ENCODE measurements at regions not wholly inside any gene's neighbourhood (a gene's known extent, or its start where the extent isn't known, plus 50 kb on each side); places are given as distances from the start of the nearest gene placed in this dataset.

- Histone ChIP-seq H3K4me1 (ENCODE audit: control insufficient read depth, insufficient read depth, low read length) (no peaks in the 10 kb centered on the region), H3K9me3 (ENCODE audit: control insufficient read depth in 2 of 2, low read length in 2 of 2) (no peaks in the 10 kb centered on the region), H3K4me3 (ENCODE audit: low read length in 2 of 2) (no peak overlapping the region), H3K27me3 (ENCODE audit: control insufficient read depth in 1 of 2, insufficient read depth in 2 of 2, low read length in 2 of 2) (no peaks in the 10 kb centered on the region), H3K27ac (ENCODE audit: low read length) (no peak overlapping the region), H3K36me3 (ENCODE audit: control insufficient read depth in 2 of 2, insufficient read depth in 2 of 2, low read length in 2 of 2) (no peaks in the 10 kb centered on the region), H3K9ac (ENCODE audit: low read length in 2 of 2) (no peak overlapping the region)
These were observed 113.5 kb upstream of the BEND4 start for GRCh38 chr4:42265782-42266602.

GRCh38 chr4:42267724-42268123 is 115.3 kb upstream of the BEND4 start:
- Histone ChIP-seq H3K36me3 (ENCODE audit: control insufficient read depth in 2 of 2, insufficient read depth in 2 of 2, low read length in 2 of 2) (no peaks in the 10 kb centered on the region), H3K4me3 (ENCODE audit: low read length in 2 of 2) (no peak overlapping the region), H3K4me1 (ENCODE audit: control insufficient read depth, insufficient read depth, low read length) (no peaks in the 10 kb centered on the region), H3K9me3 (ENCODE audit: control insufficient read depth in 2 of 2, low read length in 2 of 2) (no peaks in the 10 kb centered on the region), H3K27me3 (ENCODE audit: control insufficient read depth in 1 of 2, insufficient read depth in 2 of 2, low read length in 2 of 2) (no peaks in the 10 kb centered on the region), H3K27ac (ENCODE audit: low read length) (no peak overlapping the region), H3K9ac (ENCODE audit: low read length in 2 of 2) (no peak overlapping the region)

GRCh38 chr4:42268824-42269223 is 116.4 kb upstream of the BEND4 start:
- no peak overlapping the region for H3K9ac ChIP-seq (ENCODE audit: low read length in 2 of 2)
- H3K4me1 ChIP-seq (ENCODE audit: control insufficient read depth, insufficient read depth, low read length) = no peaks in the 10 kb centered on the region
- H3K4me3 ChIP-seq (ENCODE audit: low read length in 2 of 2) = no peak overlapping the region
- H3K27me3 ChIP-seq (ENCODE audit: control insufficient read depth in 1 of 2, insufficient read depth in 2 of 2, low read length in 2 of 2) = no peaks in the 10 kb centered on the region
- H3K27ac ChIP-seq (ENCODE audit: low read length) = no peak overlapping the region
- no peaks in the 10 kb centered on the region for H3K9me3 ChIP-seq (ENCODE audit: control insufficient read depth in 2 of 2, low read length in 2 of 2)
- H3K36me3 ChIP-seq (ENCODE audit: control insufficient read depth in 2 of 2, insufficient read depth in 2 of 2, low read length in 2 of 2) = no peaks in the 10 kb centered on the region

GRCh38 chr4:42271096-42271495 is 118.6 kb upstream of the BEND4 start:
- Histone ChIP-seq H3K36me3 (ENCODE audit: control insufficient read depth in 2 of 2, insufficient read depth in 2 of 2, low read length in 2 of 2) (no peaks in the 10 kb centered on the region), H3K4me3 (ENCODE audit: low read length in 2 of 2) (no peak overlapping the region), H3K9ac (ENCODE audit: low read length in 2 of 2) (no peak overlapping the region), H3K27ac (ENCODE audit: low read length) (no peak overlapping the region), H3K4me1 (ENCODE audit: control insufficient read depth, insufficient read depth, low read length) (no peaks in the 10 kb centered on the region), H3K9me3 (ENCODE audit: control insufficient read depth in 2 of 2, low read length in 2 of 2) (no peaks in the 10 kb centered on the region), H3K27me3 (ENCODE audit: control insufficient read depth in 1 of 2, insufficient read depth in 2 of 2, low read length in 2 of 2) (no peaks in the 10 kb centered on the region)

- no peaks in the 10 kb centered on the region for H3K4me1 ChIP-seq (ENCODE audit: control insufficient read depth, insufficient read depth, low read length)
- H3K36me3 ChIP-seq (ENCODE audit: control insufficient read depth in 2 of 2, insufficient read depth in 2 of 2, low read length in 2 of 2) = no peaks in the 10 kb centered on the region
- no peak overlapping the region for H3K4me3 ChIP-seq (ENCODE audit: low read length in 2 of 2)
- H3K27ac ChIP-seq (ENCODE audit: low read length) = no peak overlapping the region
- H3K9ac ChIP-seq (ENCODE audit: low read length in 2 of 2) = no peak overlapping the region
- no peaks in the 10 kb centered on the region for H3K27me3 ChIP-seq (ENCODE audit: control insufficient read depth in 1 of 2, insufficient read depth in 2 of 2, low read length in 2 of 2)
- H3K9me3 ChIP-seq (ENCODE audit: control insufficient read depth in 2 of 2, low read length in 2 of 2) = no peaks in the 10 kb centered on the region
These were observed 120.0 kb upstream of the SHISA3 start for GRCh38 chr4:42277291-42277690.

- Histone ChIP-seq H3K9ac (ENCODE audit: low read length in 2 of 2) (no peak overlapping the region), H3K4me3 (ENCODE audit: low read length in 2 of 2) (no peak overlapping the region), H3K4me1 (ENCODE audit: control insufficient read depth, insufficient read depth, low read length) (no peaks in the 10 kb centered on the region), H3K27ac (ENCODE audit: low read length) (no peak overlapping the region), H3K9me3 (ENCODE audit: control insufficient read depth in 2 of 2, low read length in 2 of 2) (no peaks in the 10 kb centered on the region), H3K36me3 (ENCODE audit: control insufficient read depth in 2 of 2, insufficient read depth in 2 of 2, low read length in 2 of 2) (no peaks in the 10 kb centered on the region), H3K27me3 (ENCODE audit: control insufficient read depth in 1 of 2, insufficient read depth in 2 of 2, low read length in 2 of 2) (no peaks in the 10 kb centered on the region)
These were observed 118.5 kb upstream of the SHISA3 start for GRCh38 chr4:42278709-42279324.

GRCh38 chr4:42280327-42281095 is 116.8 kb upstream of the SHISA3 start:
- Histone ChIP-seq H3K27me3 (ENCODE audit: control insufficient read depth in 1 of 2, insufficient read depth in 2 of 2, low read length in 2 of 2) (no peaks in the 10 kb centered on the region), H3K36me3 (ENCODE audit: control insufficient read depth in 2 of 2, insufficient read depth in 2 of 2, low read length in 2 of 2) (no peaks in the 10 kb centered on the region), H3K27ac (ENCODE audit: low read length) (no peak overlapping the region), H3K9me3 (ENCODE audit: control insufficient read depth in 2 of 2, low read length in 2 of 2) (no peaks in the 10 kb centered on the region), H3K4me3 (ENCODE audit: low read length in 2 of 2) (no peak overlapping the region), H3K9ac (ENCODE audit: low read length in 2 of 2) (no peak overlapping the region), H3K4me1 (ENCODE audit: control insufficient read depth, insufficient read depth, low read length) (no peaks in the 10 kb centered on the region)

GRCh38 chr4:42281324-42282020 is 115.8 kb upstream of the SHISA3 start:
- Histone ChIP-seq H3K9me3 (ENCODE audit: control insufficient read depth in 2 of 2, low read length in 2 of 2) (no peaks in the 10 kb centered on the region), H3K36me3 (ENCODE audit: control insufficient read depth in 2 of 2, insufficient read depth in 2 of 2, low read length in 2 of 2) (no peaks in the 10 kb centered on the region), H3K4me1 (ENCODE audit: control insufficient read depth, insufficient read depth, low read length) (no peaks in the 10 kb centered on the region), H3K9ac (ENCODE audit: low read length in 2 of 2) (no peak overlapping the region), H3K27me3 (ENCODE audit: control insufficient read depth in 1 of 2, insufficient read depth in 2 of 2, low read length in 2 of 2) (no peaks in the 10 kb centered on the region), H3K4me3 (ENCODE audit: low read length in 2 of 2) (no peak overlapping the region), H3K27ac (ENCODE audit: low read length) (no peak overlapping the region)

GRCh38 chr4:42282081-42282901 is 115.0 kb upstream of the SHISA3 start:
- no peak overlapping the region for H3K4me3 ChIP-seq (ENCODE audit: low read length in 2 of 2)
- no peak overlapping the region for H3K27ac ChIP-seq (ENCODE audit: low read length)
- no peaks in the 10 kb centered on the region for H3K4me1 ChIP-seq (ENCODE audit: control insufficient read depth, insufficient read depth, low read length)
- H3K36me3 ChIP-seq (ENCODE audit: control insufficient read depth in 2 of 2, insufficient read depth in 2 of 2, low read length in 2 of 2) = no peaks in the 10 kb centered on the region
- H3K9me3 ChIP-seq (ENCODE audit: control insufficient read depth in 2 of 2, low read length in 2 of 2) = no peaks in the 10 kb centered on the region
- no peaks in the 10 kb centered on the region for H3K27me3 ChIP-seq (ENCODE audit: control insufficient read depth in 1 of 2, insufficient read depth in 2 of 2, low read length in 2 of 2)
- peak overlapping the region in 1 of 2 donors; percentile 5 for H3K9ac ChIP-seq (ENCODE audit: low read length in 2 of 2)

GRCh38 chr4:42284030-42284429 is 113.3 kb upstream of the SHISA3 start:
- Histone ChIP-seq H3K9ac (ENCODE audit: low read length in 2 of 2) (no peak overlapping the region), H3K4me1 (ENCODE audit: control insufficient read depth, insufficient read depth, low read length) (no peaks in the 10 kb centered on the region), H3K36me3 (ENCODE audit: control insufficient read depth in 2 of 2, insufficient read depth in 2 of 2, low read length in 2 of 2) (no peaks in the 10 kb centered on the region), H3K9me3 (ENCODE audit: control insufficient read depth in 2 of 2, low read length in 2 of 2) (no peaks in the 10 kb centered on the region), H3K4me3 (ENCODE audit: low read length in 2 of 2) (no peak overlapping the region), H3K27ac (ENCODE audit: low read length) (no peak overlapping the region), H3K27me3 (ENCODE audit: control insufficient read depth in 1 of 2, insufficient read depth in 2 of 2, low read length in 2 of 2) (no peaks in the 10 kb centered on the region)

Data from stomach smooth muscle (tissue), 2 donors.